ENCODE measurements at regions not wholly inside any gene's neighbourhood (a gene's known extent, or its start where the extent isn't known, plus 50 kb on each side); places are given as distances from the start of the nearest gene placed in this dataset.

DNA sequence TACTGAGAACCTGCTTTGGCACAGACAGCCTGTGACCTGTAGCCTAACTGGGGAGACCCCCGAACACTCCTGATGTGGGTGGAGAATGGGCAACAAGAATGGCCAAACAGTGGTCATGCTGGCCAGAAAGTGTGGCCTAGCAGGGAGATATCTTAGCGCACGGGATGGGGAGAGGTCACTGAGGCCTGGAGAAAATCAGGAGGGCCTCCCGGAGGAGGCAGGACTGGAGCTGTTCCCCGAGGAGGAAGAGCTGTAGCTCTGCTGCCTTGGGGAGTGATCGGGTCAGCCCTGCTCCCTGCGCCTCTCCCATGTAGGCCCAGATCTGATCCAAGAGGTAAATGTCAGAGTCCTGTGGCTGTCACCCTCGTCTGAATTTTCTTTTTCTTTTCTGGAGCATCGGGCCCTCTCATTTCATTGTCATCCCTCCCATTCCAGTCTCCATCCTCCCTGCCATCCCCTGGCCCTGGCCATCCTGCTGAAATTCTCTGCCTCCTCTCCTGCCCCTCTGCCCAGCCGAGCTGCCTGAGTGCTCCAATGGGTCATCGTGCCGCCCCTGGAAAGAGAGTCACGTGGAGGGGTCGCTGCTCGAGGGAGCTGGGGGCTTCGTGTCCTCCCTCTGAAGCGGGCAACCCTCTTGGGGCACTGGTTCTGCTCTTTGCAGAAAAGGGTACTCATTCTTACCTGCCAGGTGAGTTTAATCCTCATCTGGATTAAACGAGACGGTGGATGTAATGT, 242.9 kb downstream of the HAUS1 start:
- WGBS = 95% methylated on average over 19 of the region's 19 CpGs
- Histone ChIP-seq H3K27me3 (ENCODE audit: control insufficient read depth, insufficient read depth) (no peaks in the 10 kb centered on the region), H3K4me3 (ENCODE audit: low read length) (no peak overlapping the region), H3K27ac (ENCODE audit: low read length) (no peak overlapping the region), H3K4me1 (ENCODE audit: control insufficient read depth, insufficient read depth, low read length) (peaks cover 7% of the 10 kb centered on the region), H3K9me3 (ENCODE audit: control insufficient read depth, low read length) (no peaks in the 10 kb centered on the region)
- intact Hi-C loops (cut with DNase I) = no loop called here
- DNase-seq = no peak
- ATAC-seq = no peak

GRCh38 chr18:46350598-46351159, 246.5 kb downstream of the HAUS1 start:
- DNase-seq = no peak
- ATAC-seq = no peak
- WGBS = 86% methylated on average over 13 of the region's 13 CpGs
- no peaks in the 10 kb centered on the region for H3K9me3 ChIP-seq (ENCODE audit: control insufficient read depth, low read length)
- H3K27me3 ChIP-seq (ENCODE audit: control insufficient read depth, insufficient read depth) = no peaks in the 10 kb centered on the region
- H3K27ac ChIP-seq (ENCODE audit: low read length) = no peak overlapping the region
- H3K4me3 ChIP-seq (ENCODE audit: low read length) = no peak overlapping the region
- intact Hi-C loops (cut with DNase I) = no loop called here
- no peaks in the 10 kb centered on the region for H3K4me1 ChIP-seq (ENCODE audit: control insufficient read depth, insufficient read depth, low read length)

DNA sequence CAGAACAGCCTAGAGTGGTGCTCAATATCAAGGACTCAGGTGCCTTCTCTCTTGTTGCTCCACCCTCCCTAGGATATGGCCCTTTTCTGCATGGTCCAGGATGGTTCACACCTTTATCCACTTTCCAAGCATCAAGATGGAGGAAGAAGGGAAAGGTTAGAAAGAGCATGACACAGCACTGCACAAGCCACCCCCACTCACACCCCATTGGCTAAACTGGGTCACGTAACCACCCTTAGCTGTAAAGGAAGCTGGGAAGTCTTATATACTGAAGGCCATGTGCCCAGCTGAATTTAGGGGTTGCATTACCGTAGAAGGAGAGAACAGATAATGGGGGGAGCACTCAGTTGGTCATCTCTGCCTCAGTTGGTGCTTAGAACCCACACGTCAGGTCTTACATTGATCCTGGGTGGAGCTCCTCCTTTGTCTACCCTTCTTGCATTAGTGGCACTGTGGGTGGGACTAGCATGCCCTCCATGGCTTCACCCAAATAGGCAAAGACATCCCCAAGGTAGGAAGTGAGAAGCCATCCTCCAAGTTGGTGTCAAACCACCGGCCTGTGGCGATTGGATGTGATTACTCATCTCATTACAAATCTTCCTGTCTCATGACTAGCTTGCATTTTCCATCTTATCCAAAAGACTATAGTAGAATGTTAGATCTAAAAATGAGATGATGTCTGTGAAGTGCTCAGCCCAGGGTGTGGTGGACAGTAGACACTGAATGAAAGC, 248.5 kb downstream of the HAUS1 start:
- intact Hi-C loops (cut with DNase I) = no loop called here
- Histone ChIP-seq H3K27ac (ENCODE audit: low read length) (no peak overlapping the region), H3K27me3 (ENCODE audit: control insufficient read depth, insufficient read depth) (no peaks in the 10 kb centered on the region), H3K4me1 (ENCODE audit: control insufficient read depth, insufficient read depth, low read length) (no peaks in the 10 kb centered on the region), H3K9me3 (ENCODE audit: control insufficient read depth, low read length) (no peaks in the 10 kb centered on the region), H3K4me3 (ENCODE audit: low read length) (no peak overlapping the region)
- ATAC-seq (no peak), DNase-seq (no peak)
- WGBS = 89% methylated on average over 5 of the region's 5 CpGs

- intact Hi-C loops (cut with DNase I) = no loop called here
- DNase-seq = no peak
- Histone ChIP-seq H3K27me3 (ENCODE audit: control insufficient read depth, insufficient read depth) (no peaks in the 10 kb centered on the region), H3K4me1 (ENCODE audit: control insufficient read depth, insufficient read depth, low read length) (no peaks in the 10 kb centered on the region), H3K4me3 (ENCODE audit: low read length) (no peak overlapping the region), H3K9me3 (ENCODE audit: control insufficient read depth, low read length) (no peaks in the 10 kb centered on the region), H3K27ac (ENCODE audit: low read length) (no peak overlapping the region)
- ATAC-seq = no peak
- WGBS = 81% methylated on average over 9 of the region's 9 CpGs
These were observed 249.3 kb downstream of the HAUS1 start for GRCh38 chr18:46353460-46353859.

GRCh38 chr18:46356278-46357033, 252.3 kb downstream of the HAUS1 start:
- WGBS = 61% methylated on average over 9 of the region's 9 CpGs
- no peak overlapping the region for H3K4me3 ChIP-seq (ENCODE audit: low read length)
- H3K9me3 ChIP-seq (ENCODE audit: control insufficient read depth, low read length) = no peaks in the 10 kb centered on the region
- intact Hi-C loops (cut with DNase I) = no loop called here
- no peaks in the 10 kb centered on the region for H3K27me3 ChIP-seq (ENCODE audit: control insufficient read depth, insufficient read depth)
- DNase-seq (no peak), ATAC-seq (peak; percentile 39 to 66)
- no peak overlapping the region for H3K27ac ChIP-seq (ENCODE audit: low read length)
- no peaks in the 10 kb centered on the region for H3K4me1 ChIP-seq (ENCODE audit: control insufficient read depth, insufficient read depth, low read length)

GRCh38 chr18:46360102-46360699, 256.0 kb downstream of the HAUS1 start:
- WGBS = 98% methylated on average over 4 of the region's 4 CpGs
- Histone ChIP-seq H3K4me1 (ENCODE audit: control insufficient read depth, insufficient read depth, low read length) (no peaks in the 10 kb centered on the region), H3K9me3 (ENCODE audit: control insufficient read depth, low read length) (no peaks in the 10 kb centered on the region), H3K4me3 (ENCODE audit: low read length) (no peak overlapping the region), H3K27me3 (ENCODE audit: control insufficient read depth, insufficient read depth) (no peaks in the 10 kb centered on the region), H3K27ac (ENCODE audit: low read length) (no peak overlapping the region)
- intact Hi-C loops (cut with DNase I) = no loop called here
- DNase-seq = no peak
- ATAC-seq = no peak

GRCh38 chr18:46360866-46361265, 256.7 kb downstream of the HAUS1 start:
- no peak overlapping the region for H3K27ac ChIP-seq (ENCODE audit: low read length)
- DNase-seq (no peak), ATAC-seq (no peak)
- no peaks in the 10 kb centered on the region for H3K27me3 ChIP-seq (ENCODE audit: control insufficient read depth, insufficient read depth)
- H3K4me1 ChIP-seq (ENCODE audit: control insufficient read depth, insufficient read depth, low read length) = no peaks in the 10 kb centered on the region
- 69% methylated on average over 3 of the region's 3 CpGs for WGBS
- no peak overlapping the region for H3K4me3 ChIP-seq (ENCODE audit: low read length)
- H3K9me3 ChIP-seq (ENCODE audit: control insufficient read depth, low read length) = no peaks in the 10 kb centered on the region
- intact Hi-C loops (cut with DNase I) = no loop called here

GRCh38 chr18:46362533-46362932, 258.3 kb downstream of the HAUS1 start:
- no peak for ATAC-seq
- DNase-seq = no peak
- Histone ChIP-seq H3K4me1 (ENCODE audit: control insufficient read depth, insufficient read depth, low read length) (no peaks in the 10 kb centered on the region), H3K9me3 (ENCODE audit: control insufficient read depth, low read length) (no peaks in the 10 kb centered on the region), H3K27ac (ENCODE audit: low read length) (no peak overlapping the region), H3K27me3 (ENCODE audit: control insufficient read depth, insufficient read depth) (no peaks in the 10 kb centered on the region), H3K4me3 (ENCODE audit: low read length) (no peak overlapping the region)
- WGBS = 86% methylated on average over 4 of the region's 4 CpGs
- intact Hi-C loops (cut with DNase I) = no loop called here

- H3K4me1 ChIP-seq (ENCODE audit: control insufficient read depth, insufficient read depth, low read length) = no peaks in the 10 kb centered on the region
- no peak overlapping the region for H3K27ac ChIP-seq (ENCODE audit: low read length)
- H3K4me3 ChIP-seq (ENCODE audit: low read length) = no peak overlapping the region
- no peaks in the 10 kb centered on the region for H3K9me3 ChIP-seq (ENCODE audit: control insufficient read depth, low read length)
- intact Hi-C loops (cut with DNase I) = no loop called here
- no peaks in the 10 kb centered on the region for H3K27me3 ChIP-seq (ENCODE audit: control insufficient read depth, insufficient read depth)
- WGBS = 96% methylated on average over 5 of the region's 5 CpGs
- DNase-seq (no peak), ATAC-seq (no peak)
These were observed 259.9 kb downstream of the HAUS1 start for GRCh38 chr18:46364048-46364447.

- Histone ChIP-seq H3K9me3 (ENCODE audit: control insufficient read depth, low read length) (no peaks in the 10 kb centered on the region), H3K27me3 (ENCODE audit: control insufficient read depth, insufficient read depth) (no peaks in the 10 kb centered on the region), H3K4me1 (ENCODE audit: control insufficient read depth, insufficient read depth, low read length) (no peaks in the 10 kb centered on the region), H3K27ac (ENCODE audit: low read length) (no peak overlapping the region), H3K4me3 (ENCODE audit: low read length) (no peak overlapping the region)
- 77% methylated on average over 4 of the region's 4 CpGs for WGBS
- ATAC-seq = no peak
- intact Hi-C loops (cut with DNase I) = no loop called here
- peak in 1 of 3 donors; percentile 41 for DNase-seq
These were observed 262.0 kb downstream of the HAUS1 start for GRCh38 chr18:46366201-46366600.

Measured in right cardiac atrium (tissue), 5 donors.